Fibroblast of lung (primary cell): ENCODE measurements at regions not wholly inside any gene's neighbourhood (a gene's known extent, or its start where the extent isn't known, plus 50 kb on each side); places are given as distances from the start of the nearest gene placed in this dataset.

Experiments
- DNase-seq, 2 donors: peaks; one replicate each; pipeline versions ENCODE4 v3.0.0 to v3.0.0-alpha.2; 2010; ENCODE audit warnings: low read depth in 2 of 2
- H2AFZ ChIP-seq: 2 replicates; pipeline ENCODE4 v1.5.1; 2012; ENCODE audit warnings: low read length, control low read depth, inconsistent platforms
- H3K27ac ChIP-seq: 2 replicates; pipeline ENCODE4 v1.5.1; 2011; ENCODE audit warnings: low read length, control low read depth; ENCODE audit not compliant: insufficient read depth
- H3K27me3 ChIP-seq: 2 replicates; pipeline ENCODE4 v1.5.1; 2011; ENCODE audit warnings: mild to moderate bottlenecking, low read length; ENCODE audit not compliant: control insufficient read depth, insufficient read depth
- H3K36me3 ChIP-seq: 2 replicates; pipeline ENCODE4 v1.5.1; 2011; ENCODE audit warnings: low read length; ENCODE audit not compliant: control insufficient read depth, insufficient read depth
- H3K4me1 ChIP-seq: 2 replicates; pipeline ENCODE4 v1.5.1; 2011; ENCODE audit warnings: low read length; ENCODE audit not compliant: control insufficient read depth, insufficient read depth; ENCODE audit errors: extremely low read depth
- H3K4me2 ChIP-seq: 2 replicates; pipeline ENCODE4 v1.5.1; 2011; ENCODE audit warnings: low read length, control low read depth; ENCODE audit not compliant: insufficient read depth; ENCODE audit errors: extremely low read depth
- H3K4me3 ChIP-seq, 4 experiments: fragments of 200-600 bp in 1 of 4; sonication (generic) in 1 of 4; replicated peaks in 1 of 4; 2 replicates each; pipeline ENCODE4 v1.5.1; 2011 to 2016; ENCODE audit warnings: low read length in 4 of 4, low read depth in 3 of 4, mild to moderate bottlenecking in 3 of 4, control low read depth in 2 of 4, inconsistent platforms in 1 of 4, mixed read lengths in 1 of 4; ENCODE audit not compliant: insufficient read depth in 1 of 4; ENCODE audit errors: control extremely low read depth in 1 of 4
- H3K79me2 ChIP-seq: 2 replicates; pipeline ENCODE4 v1.5.1; 2012; ENCODE audit warnings: mild to moderate bottlenecking, low read length, inconsistent platforms; ENCODE audit not compliant: control insufficient read depth, insufficient read depth
- H3K9ac ChIP-seq: 2 replicates; pipeline ENCODE4 v1.5.1; 2011; ENCODE audit warnings: mild to moderate bottlenecking, low read length, control low read depth; ENCODE audit not compliant: insufficient read depth
- H3K9me3 ChIP-seq: 2 replicates; pipeline ENCODE4 v1.5.1; 2012; ENCODE audit warnings: low read depth, low read length; ENCODE audit not compliant: control insufficient read depth, insufficient read depth
- H4K20me1 ChIP-seq: 2 replicates; pipeline ENCODE4 v1.5.1; 2011; ENCODE audit warnings: low read length; ENCODE audit not compliant: control insufficient read depth, insufficient read depth; ENCODE audit errors: extremely low read depth
- EZH2 ChIP-seq: IDR thresholded peaks from 2 replicates; pipeline ENCODE4 v1.5.1; 2012; ENCODE audit warnings: low read length, control low read depth, mild to moderate bottlenecking; ENCODE audit errors: missing control alignments
- TF ChIP-seq, protein P1 (sequence below), 2 donors: IDR thresholded peaks in 1 of 2; conservative IDR thresholded peaks in 1 of 2; 1 replicate in 1 of 2; 2 replicates in 1 of 2; pipeline ENCODE4 v1.5.1; 2011 to 2012; ENCODE audit warnings: low read length in 2 of 2, control low read depth in 1 of 2, inconsistent platforms in 1 of 2, low read depth in 1 of 2, mild to moderate bottlenecking in 1 of 2

DNA sequence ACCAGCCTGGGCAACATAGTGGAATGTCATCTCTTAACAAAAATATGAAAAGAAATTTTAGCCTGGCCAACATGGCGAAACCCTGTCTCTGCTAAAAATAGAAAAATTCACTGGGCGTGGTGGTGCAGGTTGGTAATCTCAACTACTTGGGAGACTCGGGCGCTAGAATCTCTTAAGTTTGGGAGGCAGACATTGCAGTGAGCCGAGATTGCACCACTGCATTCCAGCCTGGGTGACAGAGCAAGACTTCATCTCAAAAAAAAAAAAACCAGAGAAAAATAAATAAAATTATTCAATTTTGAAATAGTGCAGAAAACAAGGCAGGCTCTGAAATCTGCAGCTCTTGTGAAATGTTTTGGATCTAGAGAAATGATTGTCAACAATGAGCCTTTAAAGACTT is 397.3 kb upstream of the AMELY start:
- TF ChIP-seq, protein P1, sequence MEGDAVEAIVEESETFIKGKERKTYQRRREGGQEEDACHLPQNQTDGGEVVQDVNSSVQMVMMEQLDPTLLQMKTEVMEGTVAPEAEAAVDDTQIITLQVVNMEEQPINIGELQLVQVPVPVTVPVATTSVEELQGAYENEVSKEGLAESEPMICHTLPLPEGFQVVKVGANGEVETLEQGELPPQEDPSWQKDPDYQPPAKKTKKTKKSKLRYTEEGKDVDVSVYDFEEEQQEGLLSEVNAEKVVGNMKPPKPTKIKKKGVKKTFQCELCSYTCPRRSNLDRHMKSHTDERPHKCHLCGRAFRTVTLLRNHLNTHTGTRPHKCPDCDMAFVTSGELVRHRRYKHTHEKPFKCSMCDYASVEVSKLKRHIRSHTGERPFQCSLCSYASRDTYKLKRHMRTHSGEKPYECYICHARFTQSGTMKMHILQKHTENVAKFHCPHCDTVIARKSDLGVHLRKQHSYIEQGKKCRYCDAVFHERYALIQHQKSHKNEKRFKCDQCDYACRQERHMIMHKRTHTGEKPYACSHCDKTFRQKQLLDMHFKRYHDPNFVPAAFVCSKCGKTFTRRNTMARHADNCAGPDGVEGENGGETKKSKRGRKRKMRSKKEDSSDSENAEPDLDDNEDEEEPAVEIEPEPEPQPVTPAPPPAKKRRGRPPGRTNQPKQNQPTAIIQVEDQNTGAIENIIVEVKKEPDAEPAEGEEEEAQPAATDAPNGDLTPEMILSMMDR (conservative IDR thresholded peaks at IDR 0.05 in 1 of 2, IDR thresholded peaks at IDR 0.05 in 1 of 2; ENCODE audit: low read depth in 1 of 2, low read length in 2 of 2), result no peak
- TF ChIP-seq EZH2, result no peak
- Histone ChIP-seq H3K9me3 (no peaks in the 10 kb centered on the region), H3K36me3 (no peaks in the 10 kb centered on the region), H4K20me1 (no peaks in the 10 kb centered on the region), H3K4me1 (no peaks in the 10 kb centered on the region), H3K27me3 (no peaks in the 10 kb centered on the region), H3K9ac (no peak overlapping the region), H3K4me2 (no peak overlapping the region), H3K79me2 (no peaks in the 10 kb centered on the region), H3K4me3 (no peak overlapping the region), H2AFZ (no peak overlapping the region), H3K27ac (no peak overlapping the region)
- DNase-seq, result peak in 1 of 2 donors; percentile 9

DNA sequence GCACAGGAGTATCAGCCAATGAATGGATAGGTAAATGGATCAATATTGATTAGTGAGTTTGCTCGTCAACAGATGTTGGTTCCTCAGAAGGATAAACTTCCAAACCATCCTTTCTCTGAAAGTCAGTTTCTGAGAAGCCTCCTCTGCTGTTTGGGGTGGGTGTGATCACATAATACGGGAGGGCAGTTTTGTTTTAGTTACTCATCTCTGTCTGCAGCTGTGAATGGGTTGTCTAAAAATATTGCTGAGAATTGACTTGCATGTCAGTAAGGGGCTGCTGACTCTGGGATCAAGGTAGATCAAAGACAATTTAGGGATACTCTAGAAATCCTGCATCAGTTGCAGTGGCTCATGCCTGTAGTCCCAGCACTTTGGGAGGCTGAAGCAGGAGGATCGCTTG is 390.8 kb upstream of the AMELY start:
- Histone ChIP-seq H3K4me1 (no peaks in the 10 kb centered on the region), H3K9ac (no peak overlapping the region), H3K36me3 (no peaks in the 10 kb centered on the region), H3K27me3 (no peaks in the 10 kb centered on the region), H2AFZ (no peak overlapping the region), H3K27ac (no peak overlapping the region), H4K20me1 (no peaks in the 10 kb centered on the region), H3K4me3 (no peak overlapping the region), H3K9me3 (no peaks in the 10 kb centered on the region), H3K4me2 (no peak overlapping the region), H3K79me2 (no peaks in the 10 kb centered on the region)
- TF ChIP-seq EZH2, result no peak
- TF ChIP-seq, protein P1 (conservative IDR thresholded peaks at IDR 0.05 in 1 of 2, IDR thresholded peaks at IDR 0.05 in 1 of 2; ENCODE audit: low read depth in 1 of 2, low read length in 2 of 2), result no peak
- no peak for DNase-seq

DNA sequence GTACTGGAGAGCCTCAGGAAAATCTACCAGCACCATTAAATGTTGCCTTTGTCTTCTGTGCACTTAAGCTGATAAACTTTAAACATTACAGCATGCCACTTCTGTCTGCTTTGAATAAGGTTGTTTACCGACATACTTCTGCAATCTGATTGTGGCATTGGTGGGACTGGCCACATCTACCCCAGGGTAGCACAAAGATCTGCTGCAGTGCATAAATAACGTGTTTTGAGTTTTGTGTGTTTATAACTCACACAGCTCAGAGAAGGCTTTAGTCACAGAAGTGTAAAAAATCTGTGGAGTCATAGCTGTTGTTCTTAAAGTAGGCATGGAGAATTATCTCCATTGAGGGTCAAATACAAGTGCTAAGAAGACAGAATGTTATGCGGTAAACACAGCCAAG is 388.4 kb upstream of the AMELY start:
- no peaks in the 10 kb centered on the region for H3K27me3 ChIP-seq
- H3K79me2 ChIP-seq, result no peaks in the 10 kb centered on the region

More for the DNA sequence above, 388.4 kb upstream of the AMELY start:
- no peaks in the 10 kb centered on the region for H3K36me3 ChIP-seq
- H2AFZ ChIP-seq, result no peak overlapping the region
- H3K4me1 ChIP-seq, result no peaks in the 10 kb centered on the region
- TF ChIP-seq EZH2, result no peak
- TF ChIP-seq, protein P1 (conservative IDR thresholded peaks at IDR 0.05 in 1 of 2, IDR thresholded peaks at IDR 0.05 in 1 of 2; ENCODE audit: low read depth in 1 of 2, low read length in 2 of 2), result no peak
- H4K20me1 ChIP-seq, result no peaks in the 10 kb centered on the region
- no peak overlapping the region for H3K4me3 ChIP-seq
- no peak overlapping the region for H3K9ac ChIP-seq
- H3K4me2 ChIP-seq, result no peak overlapping the region
- peak in 1 of 2 donors; percentile 0 for DNase-seq
- H3K9me3 ChIP-seq, result no peaks in the 10 kb centered on the region
- H3K27ac ChIP-seq, result no peak overlapping the region
